Mucosa of descending colon (tissue), 3 donors: ENCODE measurements at regions not wholly inside any gene's neighbourhood (a gene's known extent, or its start where the extent isn't known, plus 50 kb on each side); places are given as distances from the start of the nearest gene placed in this dataset.

ENCODE experiments used
- ATAC-seq: fragments of 200-7000 bp; cut with Tn5 transposase; one replicate; pipeline ENCODE4 v1.9.1; 2020; ENCODE audit warnings: mild to moderate bottlenecking, moderate library complexity
- DNase-seq, 3 donors: peaks; one replicate each; pipeline ENCODE4 v3.0.0-alpha.2; 2020
- H3K36me3 ChIP-seq: fragments of 200-600 bp; one replicate; pipeline ENCODE4 v1.8.0; 2021; ENCODE audit warnings: low read depth, mild to moderate bottlenecking
- H3K4me1 ChIP-seq: fragments of 200-600 bp; one replicate; pipeline ENCODE4 v1.8.0; 2021; ENCODE audit warnings: low read depth, mild to moderate bottlenecking
- H3K4me3 ChIP-seq: fragments of 200-600 bp; one replicate; pipeline ENCODE4 v1.8.0; 2021; ENCODE audit warnings: mild to moderate bottlenecking
- H3K9me3 ChIP-seq: fragments of 200-600 bp; one replicate; pipeline ENCODE4 v1.8.0; 2021; ENCODE audit warnings: mild to moderate bottlenecking
- CTCF ChIP-seq: fragments of 200-600 bp; IDR thresholded peaks from one replicate; pipeline ENCODE4 v1.8.0; 2022; ENCODE audit warnings: antibody characterized with exemption, mild to moderate bottlenecking
- intact Hi-C, 2 donors: fragments of 100-400 bp; cut with DNase I in 1 of 2; cut with micrococcal nuclease in 1 of 2; formaldehyde crosslinking; loops; one replicate each; pipeline versions ENCODE4 v1.11.0 to v1.11.1; 2022; cut with DNase I, micrococcal nuclease
- donor health status: DM: no; HTN: no; CAD: no; lungs with moderate emphysema.
- donor health status: DM: no; HTN: no; CAD: no.
- donor health status: DM: no; HTN: yes; CAD: no.

GRCh38 chr3:72169561-72170472, 384.9 kb upstream of the PROK2 start:
- no peaks in the 10 kb centered on the region for H3K36me3 ChIP-seq
- TF ChIP-seq CTCF: no peak
- no peaks in the 10 kb centered on the region for H3K4me1 ChIP-seq
- intact Hi-C loops: no loop called here
- no peak for DNase-seq
- ATAC-seq: no peak
- no peak overlapping the region for H3K4me3 ChIP-seq
- no peaks in the 10 kb centered on the region for H3K9me3 ChIP-seq

- DNase-seq: no peak
- Histone ChIP-seq H3K9me3 (no peaks in the 10 kb centered on the region), H3K4me3 (no peak overlapping the region), H3K36me3 (no peaks in the 10 kb centered on the region), H3K4me1 (no peaks in the 10 kb centered on the region)
- intact Hi-C loops: no loop called here
- no peak for ATAC-seq
- TF ChIP-seq CTCF: no peak
These were observed 384.2 kb upstream of the PROK2 start for GRCh38 chr3:72169120-72169519.

- no peak overlapping the region for H3K4me3 ChIP-seq
- H3K4me1 ChIP-seq: peaks cover 7% of the 10 kb centered on the region
- intact Hi-C loops: no loop called here
- DNase-seq (no peak), ATAC-seq (no peak)
- H3K9me3 ChIP-seq: no peaks in the 10 kb centered on the region
- no peak for TF ChIP-seq CTCF
- H3K36me3 ChIP-seq: no peaks in the 10 kb centered on the region
These were observed 380.9 kb upstream of the PROK2 start for GRCh38 chr3:72165808-72166207.

- DNase-seq (no peak), ATAC-seq (no peak)
- intact Hi-C loops: no loop called here
These were observed 380.4 kb upstream of the PROK2 start for GRCh38 chr3:72165317-72165716.

GRCh38 chr3:72164635-72164978, 379.7 kb upstream of the PROK2 start:
- DNase-seq: no peak
- intact Hi-C loops: no loop called here
- no peaks in the 10 kb centered on the region for H3K36me3 ChIP-seq
- TF ChIP-seq CTCF: no peak
- no peak for ATAC-seq
- H3K4me1 ChIP-seq: peaks cover 7% of the 10 kb centered on the region
- H3K9me3 ChIP-seq: no peaks in the 10 kb centered on the region
- no peak overlapping the region for H3K4me3 ChIP-seq

More at GRCh38 chr3:72165317-72165716, 380.4 kb upstream of the PROK2 start:
- Histone ChIP-seq H3K4me3 (no peak overlapping the region), H3K9me3 (no peaks in the 10 kb centered on the region), H3K4me1 (peaks cover 7% of the 10 kb centered on the region), H3K36me3 (no peaks in the 10 kb centered on the region)
- no peak for TF ChIP-seq CTCF
